IMR-90 (cell line): ENCODE measurements at regions not wholly inside any gene's neighbourhood (a gene's known extent, or its start where the extent isn't known, plus 50 kb on each side); places are given as distances from the start of the nearest gene placed in this dataset.

ENCODE experiments used
- ATAC-seq: fragments of 200-7000 bp; cut with Tn5 transposase; 2 replicates; pipeline ENCODE4 v1.9.1; 2020; ENCODE audit warnings: low read depth, mild to moderate bottlenecking, moderate library complexity
- BruUV-seq: library from RNA; stranded (reverse); fragments of 400-500 nt; replicated peaks from 2 replicates; lab custom pipeline; 2021; lab: Mats Ljungman, UMichigan
- CTCF ChIA-PET: fragments of 300-600 bp; formaldehyde crosslinking; extraction: SDS; loops from one replicate; lab custom pipeline; 2021; ENCODE audit warnings: antibody characterized with exemption; lab: Yijun Ruan, JAX
- POLR2A ChIA-PET: fragments of 300-600 bp; sonication (Branson Sonifier 250); formaldehyde crosslinking; loops from one replicate; lab custom pipeline; 2022; ENCODE audit warnings: antibody characterized with exemption; ENCODE audit not compliant: unreplicated experiment; lab: Charles Lee
- DNase-seq: peaks from one replicate; pipeline ENCODE4 v3.0.0; 2013
- H2AFZ ChIP-seq: replicated peaks from 2 replicates; pipeline ENCODE3; 2013; ENCODE audit warnings: low read length, mild to moderate bottlenecking; ENCODE audit not compliant: poor library complexity
- H2AK5ac ChIP-seq: 2 replicates; pipeline ENCODE4 v1.6.1; 2013; ENCODE audit warnings: low read depth, low read length, inconsistent platforms
- H2AK9ac ChIP-seq: replicated peaks from 2 replicates; pipeline ENCODE3; 2013; ENCODE audit warnings: mild to moderate bottlenecking, low read depth, low read length, moderate library complexity; ENCODE audit not compliant: poor library complexity
- H2BK120ac ChIP-seq: 2 replicates; pipeline ENCODE4 v1.6.1; 2013; ENCODE audit warnings: low read depth, low read length, inconsistent platforms
- H2BK15ac ChIP-seq: 3 replicates; pipeline ENCODE4 v1.6.1; 2013; ENCODE audit warnings: low read depth, low read length, inconsistent platforms
- H2BK20ac ChIP-seq: 2 replicates; pipeline ENCODE4 v1.6.1; 2013; ENCODE audit warnings: low read depth, mild to moderate bottlenecking, inconsistent platforms, low read length, moderate library complexity
- H2BK5ac ChIP-seq: 2 replicates; pipeline ENCODE4 v1.6.1; 2013; ENCODE audit warnings: mild to moderate bottlenecking, low read depth, low read length, inconsistent platforms; ENCODE audit not compliant: poor library complexity, severe bottlenecking
- H3K14ac ChIP-seq: replicated peaks from 2 replicates; pipeline ENCODE4 v1.6.1; 2013; ENCODE audit warnings: low read depth, low read length, inconsistent platforms
- H3K18ac ChIP-seq: 2 replicates; pipeline ENCODE4 v1.6.1; 2013; ENCODE audit warnings: low read depth, low read length, control low read depth
- H3K23ac ChIP-seq: 2 replicates; pipeline ENCODE4 v1.6.1; 2013; ENCODE audit warnings: low read depth, low read length, inconsistent platforms
- H3K27ac ChIP-seq: 2 replicates; pipeline ENCODE4 v1.5.1; 2013; ENCODE audit warnings: mild to moderate bottlenecking, control low read depth, low read length; ENCODE audit not compliant: insufficient read depth
- H3K27me3 ChIP-seq: 2 replicates; pipeline ENCODE4 v1.6.1; 2013; ENCODE audit warnings: low read length; ENCODE audit not compliant: control insufficient read depth, insufficient read depth
- H3K36me3 ChIP-seq: 2 replicates; pipeline ENCODE4 v1.6.1; 2013; ENCODE audit warnings: low read length, mixed read lengths; ENCODE audit not compliant: control insufficient read depth, insufficient read depth
- H3K4ac ChIP-seq: 2 replicates; pipeline ENCODE4 v1.6.1; 2013; ENCODE audit warnings: low read depth, low read length, inconsistent platforms
- H3K4me1 ChIP-seq: 2 replicates; pipeline ENCODE4 v1.6.1; 2013; ENCODE audit warnings: low read length, mixed read lengths; ENCODE audit not compliant: control insufficient read depth, insufficient read depth
- H3K4me2 ChIP-seq: 2 replicates; pipeline ENCODE4 v1.6.1; 2013; ENCODE audit warnings: low read depth, mild to moderate bottlenecking, control low read depth, low read length, moderate library complexity
- H3K4me3 ChIP-seq: 2 replicates; pipeline ENCODE4 v1.5.1; 2013; ENCODE audit warnings: low read depth, mild to moderate bottlenecking, control low read depth, low read length, moderate library complexity; ENCODE audit not compliant: insufficient read depth
- H3K56ac ChIP-seq: 2 replicates; pipeline ENCODE4 v1.6.1; 2013; ENCODE audit warnings: low read length, inconsistent platforms; ENCODE audit not compliant: insufficient read depth; ENCODE audit errors: extremely low read depth
- H3K79me1 ChIP-seq, 2 experiments: 2 replicates each; pipeline ENCODE4 v1.6.1; 2013; ENCODE audit warnings: low read length in 2 of 2, inconsistent platforms in 1 of 2, low read depth in 1 of 2
- H3K9ac ChIP-seq: 2 replicates; pipeline ENCODE4 v1.6.1; 2013; ENCODE audit warnings: low read depth, low read length, control low read depth
- H3K9me1 ChIP-seq: 2 replicates; pipeline ENCODE4 v1.6.1; 2013; ENCODE audit warnings: low read length, inconsistent platforms; ENCODE audit not compliant: insufficient read depth
- H3K9me3 ChIP-seq: 2 replicates; pipeline ENCODE4 v1.6.1; 2013; ENCODE audit warnings: low read length; ENCODE audit not compliant: control insufficient read depth, insufficient read depth
- H4K20me1 ChIP-seq: 2 replicates; pipeline ENCODE4 v1.6.1; 2013; ENCODE audit warnings: low read length, inconsistent platforms; ENCODE audit not compliant: insufficient read depth
- H4K5ac ChIP-seq: 2 replicates; pipeline ENCODE4 v1.6.1; 2013; ENCODE audit warnings: mild to moderate bottlenecking, low read depth, low read length, control low read depth
- H4K8ac ChIP-seq, 2 experiments: 2 replicates each; pipeline ENCODE4 v1.6.1; 2013; ENCODE audit warnings: low read depth in 2 of 2, low read length in 2 of 2, control low read depth in 1 of 2, inconsistent platforms in 1 of 2
- H4K91ac ChIP-seq: 2 replicates; pipeline ENCODE4 v1.6.1; 2013; ENCODE audit warnings: low read depth, low read length, inconsistent platforms; ENCODE audit not compliant: insufficient read depth
- BHLHE40 ChIP-seq: fragments of 150-350 bp; IDR thresholded peaks from 2 replicates; pipeline ENCODE4 v1.6.1; 2016; ENCODE audit warnings: mild to moderate bottlenecking, low read depth, low read length
- CEBPB ChIP-seq: IDR thresholded peaks from 2 replicates; pipeline ENCODE4 v1.6.1; 2012; ENCODE audit warnings: low read depth, low read length, improper control_type of control experiment
- CHD1 ChIP-seq: IDR thresholded peaks from 2 replicates; pipeline ENCODE4 v1.6.1; 2012; ENCODE audit warnings: low read depth, low read length, improper control_type of control experiment
- FOS ChIP-seq: fragments of 150-350 bp; IDR thresholded peaks from 2 replicates; pipeline ENCODE4 v1.6.1; 2016; ENCODE audit warnings: low read depth, low read length
- MAFK ChIP-seq: IDR thresholded peaks from 2 replicates; pipeline ENCODE4 v1.6.1; 2012; ENCODE audit warnings: low read depth, low read length, improper control_type of control experiment
- MAZ ChIP-seq: IDR thresholded peaks from 2 replicates; pipeline ENCODE4 v1.6.1; 2012; ENCODE audit warnings: low read depth, mild to moderate bottlenecking, low read length, improper control_type of control experiment, moderate library complexity, borderline replicate concordance
- MXI1 ChIP-seq: IDR thresholded peaks from 2 replicates; pipeline ENCODE4 v1.6.1; 2012; ENCODE audit warnings: low read depth, mild to moderate bottlenecking, low read length, moderate library complexity, borderline replicate concordance
- NFE2L2 ChIP-seq: fragments of 150-350 bp; IDR thresholded peaks from 2 replicates; pipeline ENCODE4 v1.6.1; 2016; ENCODE audit warnings: low read depth, mild to moderate bottlenecking, low read length
- POLR2A ChIP-seq: IDR thresholded peaks from 2 replicates; pipeline ENCODE4 v1.6.1; 2012; ENCODE audit warnings: mild to moderate bottlenecking, low read depth, low read length
- RAD21 ChIP-seq: IDR thresholded peaks from 2 replicates; pipeline ENCODE4 v1.6.1; 2012; ENCODE audit warnings: low read length, improper control_type of control experiment
- RCOR1 ChIP-seq: IDR thresholded peaks from 2 replicates; pipeline ENCODE4 v1.6.1; 2012; ENCODE audit warnings: mild to moderate bottlenecking, low read length, improper control_type of control experiment; ENCODE audit not compliant: insufficient replicate concordance
- RFX5 ChIP-seq: IDR thresholded peaks from 2 replicates; pipeline ENCODE4 v1.8.0; 2012; ENCODE audit warnings: low read depth, mild to moderate bottlenecking, low read length, moderate library complexity
- SMC3 ChIP-seq: fragments of 150-350 bp; IDR thresholded peaks from 2 replicates; pipeline ENCODE4 v1.6.1; 2016; ENCODE audit warnings: low read depth, mild to moderate bottlenecking, antibody characterized with exemption, low read length, moderate library complexity
- dilution Hi-C: fragments of 300-500 bp; cut with HindIII; formaldehyde crosslinking; loops from one replicate; pipeline ENCODE4 v1.14.3; 2018; ENCODE audit warnings: low sequenced_read_pairs; ENCODE audit not compliant: unreplicated experiment
- in situ Hi-C: fragments of 300-500 bp; cut with MboI; formaldehyde crosslinking; loops from 3 replicates; pipeline ENCODE4 v1.14.3; 2019; ENCODE audit warnings: low sequenced_read_pairs, inconsistent platforms, mixed read lengths
- intact Hi-C: fragments of 100-400 bp; cut with micrococcal nuclease; formaldehyde crosslinking; loops from 2 replicates; pipeline ENCODE4 v1.10.0; 2022
- TF ChIP-seq, protein P1 (sequence below): conservative IDR thresholded peaks from 2 replicates; pipeline ENCODE4 v1.5.1; 2012; ENCODE audit warnings: mild to moderate bottlenecking, low read depth, low read length, improper control_type of control experiment
- TF ChIP-seq, protein P2 (sequence below): fragments of 150-350 bp; IDR thresholded peaks from 2 replicates; pipeline ENCODE4 v1.6.1; 2016; ENCODE audit warnings: low read depth, mild to moderate bottlenecking, low read length, moderate library complexity, borderline replicate concordance
- TF ChIP-seq, protein P3 (sequence below): fragments of 150-350 bp; IDR thresholded peaks from 2 replicates; pipeline ENCODE4 v1.6.1; 2017; ENCODE audit warnings: mild to moderate bottlenecking, antibody characterized with exemption, low read length, low read depth

DNA sequence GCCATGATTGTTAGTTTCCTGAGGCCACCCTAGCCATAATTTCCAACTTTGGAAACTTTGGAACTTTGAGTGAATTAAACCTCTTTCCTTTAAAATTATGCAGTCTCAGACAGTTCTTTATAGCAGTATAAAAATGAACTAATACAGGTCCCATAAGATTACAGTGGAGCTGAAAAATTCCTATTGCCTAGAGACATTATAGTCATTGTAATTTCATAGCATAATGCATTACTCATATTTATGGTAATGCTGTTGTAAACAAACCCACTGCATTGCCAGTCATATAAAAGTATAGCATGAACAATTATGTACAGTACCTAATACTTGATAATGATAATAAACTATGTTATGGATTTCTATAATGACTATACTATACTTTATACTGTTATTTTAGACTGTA lies 88.0 kb upstream of the TMEM229A start:
- CTCF ChIA-PET = no interaction called here
- Histone ChIP-seq H4K5ac (no peak overlapping the region), H3K56ac (no peak overlapping the region), H3K27me3 (no peaks in the 10 kb centered on the region), H3K4me3 (no peak overlapping the region), H3K4ac (no peak overlapping the region), H4K20me1 (no peaks in the 10 kb centered on the region), H3K9me3 (no peaks in the 10 kb centered on the region), H3K9me1 (no peaks in the 10 kb centered on the region), H2BK15ac (no peak overlapping the region), H4K8ac (no peak overlapping the region), H2BK120ac (no peak overlapping the region), H3K23ac (no peak overlapping the region), H3K79me1 (no peaks in the 10 kb centered on the region), H3K27ac (no peak overlapping the region), H2AFZ (no peak overlapping the region), H3K4me2 (no peak overlapping the region), H3K14ac (no peak overlapping the region), H3K36me3 (no peaks in the 10 kb centered on the region), H2BK5ac (no peak overlapping the region), H3K9ac (no peak overlapping the region), H3K4me1 (no peaks in the 10 kb centered on the region), H2BK20ac (no peak overlapping the region), H4K91ac (no peak overlapping the region), H3K18ac (no peak overlapping the region), H2AK5ac (no peak overlapping the region), H2AK9ac (no peak overlapping the region)
- dilution Hi-C loops (no loop called here), intact Hi-C loops (no loop called here), in situ Hi-C loops (no loop called here)
- POLR2A ChIA-PET = no interaction called here
- no peak for ATAC-seq
- TF ChIP-seq SMC3 (no peak), RAD21 (no peak), MAFK (no peak), FOS (no peak), MXI1 (no peak), POLR2A (no peak), CHD1 (no peak), MAZ (no peak), BHLHE40 (no peak), CEBPB (no peak), NFE2L2 (no peak), RCOR1 (no peak), RFX5 (no peak)
- TF ChIP-seq, protein P1, sequence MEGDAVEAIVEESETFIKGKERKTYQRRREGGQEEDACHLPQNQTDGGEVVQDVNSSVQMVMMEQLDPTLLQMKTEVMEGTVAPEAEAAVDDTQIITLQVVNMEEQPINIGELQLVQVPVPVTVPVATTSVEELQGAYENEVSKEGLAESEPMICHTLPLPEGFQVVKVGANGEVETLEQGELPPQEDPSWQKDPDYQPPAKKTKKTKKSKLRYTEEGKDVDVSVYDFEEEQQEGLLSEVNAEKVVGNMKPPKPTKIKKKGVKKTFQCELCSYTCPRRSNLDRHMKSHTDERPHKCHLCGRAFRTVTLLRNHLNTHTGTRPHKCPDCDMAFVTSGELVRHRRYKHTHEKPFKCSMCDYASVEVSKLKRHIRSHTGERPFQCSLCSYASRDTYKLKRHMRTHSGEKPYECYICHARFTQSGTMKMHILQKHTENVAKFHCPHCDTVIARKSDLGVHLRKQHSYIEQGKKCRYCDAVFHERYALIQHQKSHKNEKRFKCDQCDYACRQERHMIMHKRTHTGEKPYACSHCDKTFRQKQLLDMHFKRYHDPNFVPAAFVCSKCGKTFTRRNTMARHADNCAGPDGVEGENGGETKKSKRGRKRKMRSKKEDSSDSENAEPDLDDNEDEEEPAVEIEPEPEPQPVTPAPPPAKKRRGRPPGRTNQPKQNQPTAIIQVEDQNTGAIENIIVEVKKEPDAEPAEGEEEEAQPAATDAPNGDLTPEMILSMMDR = no peak
- TF ChIP-seq, protein P2, sequence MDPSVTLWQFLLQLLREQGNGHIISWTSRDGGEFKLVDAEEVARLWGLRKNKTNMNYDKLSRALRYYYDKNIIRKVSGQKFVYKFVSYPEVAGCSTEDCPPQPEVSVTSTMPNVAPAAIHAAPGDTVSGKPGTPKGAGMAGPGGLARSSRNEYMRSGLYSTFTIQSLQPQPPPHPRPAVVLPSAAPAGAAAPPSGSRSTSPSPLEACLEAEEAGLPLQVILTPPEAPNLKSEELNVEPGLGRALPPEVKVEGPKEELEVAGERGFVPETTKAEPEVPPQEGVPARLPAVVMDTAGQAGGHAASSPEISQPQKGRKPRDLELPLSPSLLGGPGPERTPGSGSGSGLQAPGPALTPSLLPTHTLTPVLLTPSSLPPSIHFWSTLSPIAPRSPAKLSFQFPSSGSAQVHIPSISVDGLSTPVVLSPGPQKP = no peak
- TF ChIP-seq, protein P3, sequence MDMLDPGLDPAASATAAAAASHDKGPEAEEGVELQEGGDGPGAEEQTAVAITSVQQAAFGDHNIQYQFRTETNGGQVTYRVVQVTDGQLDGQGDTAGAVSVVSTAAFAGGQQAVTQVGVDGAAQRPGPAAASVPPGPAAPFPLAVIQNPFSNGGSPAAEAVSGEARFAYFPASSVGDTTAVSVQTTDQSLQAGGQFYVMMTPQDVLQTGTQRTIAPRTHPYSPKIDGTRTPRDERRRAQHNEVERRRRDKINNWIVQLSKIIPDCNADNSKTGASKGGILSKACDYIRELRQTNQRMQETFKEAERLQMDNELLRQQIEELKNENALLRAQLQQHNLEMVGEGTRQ = no peak
- DNase-seq = no peak
- no TSS peak for BruUV-seq
